ENCODE measurements at regions not wholly inside any gene's neighbourhood (a gene's known extent, or its start where the extent isn't known, plus 50 kb on each side); places are given as distances from the start of the nearest gene placed in this dataset.
"Not testable (repeated sequence)": the region's sequence is repeated elsewhere in the genome, so short reads cannot be mapped to it uniquely, and the experiment has no call there.

DNA sequence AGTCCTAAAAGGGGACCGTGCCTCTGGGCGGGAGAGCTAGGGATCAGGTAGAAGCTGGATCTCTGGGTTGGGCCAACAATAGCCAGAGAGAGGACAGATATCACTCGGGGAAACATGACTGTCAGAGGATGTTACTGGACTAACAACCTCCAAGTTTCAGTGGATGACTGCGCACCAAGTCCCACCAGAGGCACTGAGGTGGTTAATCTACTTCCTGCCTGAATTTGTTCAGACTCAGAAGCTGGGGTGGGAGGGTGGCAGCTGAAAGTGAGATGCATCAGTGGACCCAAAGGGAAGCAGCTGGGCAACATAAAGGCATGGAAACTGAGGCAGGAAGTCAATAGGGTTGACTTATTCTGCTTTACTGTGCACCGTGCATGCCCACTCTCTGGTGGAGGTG lies 130.1 kb upstream of the SLC44A1 start:
- DNase-seq (ENCODE audit: low read depth), result no peak

DNA sequence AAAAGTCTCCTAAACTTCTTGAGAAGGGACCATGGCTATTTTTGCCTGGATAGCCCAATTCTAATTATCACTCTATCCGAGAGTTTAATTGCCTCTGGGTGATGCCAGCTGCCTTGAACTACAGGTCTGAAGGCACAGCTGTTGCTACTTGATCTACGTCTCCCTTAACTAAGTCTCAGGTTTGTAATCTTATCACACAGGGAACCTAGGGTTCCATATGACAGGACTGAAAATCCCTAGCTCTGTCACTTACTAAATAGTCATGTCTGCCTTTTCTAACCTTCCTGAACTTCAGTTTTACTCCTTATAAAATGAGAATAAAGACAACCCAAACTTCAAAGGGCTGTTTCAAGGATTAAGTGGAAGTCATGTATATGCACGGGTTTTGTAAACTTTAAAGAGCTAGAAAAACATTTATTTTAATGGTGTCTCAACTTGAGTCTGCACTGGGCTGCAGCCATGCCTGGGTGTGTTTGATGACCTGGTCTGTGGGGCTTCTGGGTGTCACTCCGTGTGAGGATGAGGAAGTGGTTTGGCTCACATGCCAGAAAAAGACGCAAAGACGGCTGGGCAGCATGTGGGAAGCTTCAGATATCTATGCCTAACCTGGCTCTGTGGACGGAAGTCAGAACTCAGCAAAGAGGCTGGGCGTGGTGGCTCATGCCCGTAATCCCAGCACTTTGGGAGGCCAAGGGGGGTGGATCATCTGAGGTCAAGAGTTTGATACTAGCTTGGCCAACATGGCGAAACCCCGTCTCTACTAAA lies 129.3 kb upstream of the SLC44A1 start:
- no peak for DNase-seq (ENCODE audit: low read depth)

DNA sequence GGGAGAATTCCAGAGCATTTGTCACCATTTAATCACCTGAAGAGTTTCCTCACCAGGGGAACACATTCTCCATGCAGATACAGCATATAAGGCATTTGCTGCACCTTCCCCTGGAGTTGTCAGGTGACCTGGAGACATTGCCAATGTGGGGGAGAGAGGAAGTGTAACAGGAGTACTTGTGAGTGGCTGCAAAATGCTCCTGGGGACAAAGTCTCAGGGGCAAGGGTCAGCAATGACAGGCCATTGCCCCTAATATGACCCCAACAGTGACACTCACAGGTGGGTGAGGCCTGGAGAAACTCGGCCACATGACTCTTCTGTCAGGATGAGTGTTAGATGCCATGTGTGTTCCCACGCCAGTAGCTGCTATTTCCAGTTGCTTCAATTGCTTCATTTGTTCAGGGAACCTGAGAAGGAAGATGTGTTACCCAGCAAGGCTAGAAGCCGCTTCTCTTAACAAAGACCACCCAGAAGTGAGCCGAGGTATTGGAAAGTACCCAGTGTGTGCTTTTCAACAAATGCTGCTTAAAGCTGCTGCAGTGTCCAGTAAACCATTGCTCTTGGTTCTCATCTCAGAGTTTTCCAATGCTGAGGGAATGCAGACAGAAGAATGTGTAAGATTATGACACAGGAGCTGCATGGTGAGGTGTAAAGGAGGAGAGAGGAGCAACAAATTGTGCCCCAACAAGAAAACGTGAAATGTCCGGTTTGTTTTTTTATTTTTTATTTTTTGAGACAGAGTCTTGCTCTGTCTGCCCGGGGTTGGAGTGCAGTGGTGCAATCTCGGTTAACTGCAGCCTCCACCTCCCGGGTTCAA lies 128.2 kb upstream of the SLC44A1 start:
- DNase-seq (ENCODE audit: low read depth), result no peak

DNA sequence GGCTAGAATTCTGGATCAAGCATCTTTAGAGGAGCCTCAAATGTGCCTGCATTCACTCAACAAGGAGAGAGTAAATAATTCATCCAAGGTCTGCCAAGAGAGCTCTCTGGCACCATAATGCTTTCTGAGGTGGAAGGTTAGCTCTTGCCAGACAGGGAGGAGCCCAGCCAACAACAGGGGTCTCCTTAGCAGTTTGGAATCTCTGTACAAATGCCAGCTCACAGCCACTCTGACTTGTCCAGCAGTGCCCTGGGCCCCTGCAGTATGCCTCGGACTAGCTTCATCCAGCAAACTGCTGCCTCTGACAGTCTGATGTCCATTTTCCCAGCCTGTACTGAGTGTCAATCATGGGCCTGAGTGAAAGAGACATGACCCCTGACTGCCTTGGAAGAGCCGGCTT lies 127.2 kb upstream of the SLC44A1 start:
- no peak for DNase-seq (ENCODE audit: low read depth)

DNA sequence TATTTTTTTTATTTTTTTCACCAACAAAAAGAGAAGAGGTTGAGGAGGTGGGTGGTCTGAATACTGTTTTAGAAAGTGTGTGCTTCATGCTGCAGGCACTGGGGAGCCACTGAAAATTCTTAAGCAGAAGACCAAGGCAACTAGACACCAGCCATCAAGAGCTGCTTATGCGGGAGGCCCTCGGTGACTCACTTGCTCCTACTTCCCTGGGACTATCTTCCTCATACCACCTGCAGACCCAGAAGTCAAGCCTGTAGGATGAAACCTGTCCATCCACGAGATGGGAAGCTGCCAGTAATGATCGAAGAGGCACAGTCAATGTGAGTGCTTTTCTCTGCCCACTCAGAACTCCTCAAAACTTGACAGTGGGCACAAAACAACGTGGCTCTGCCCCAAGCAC lies 125.8 kb upstream of the SLC44A1 start:
- DNase-seq (ENCODE audit: low read depth), result no peak

DNA sequence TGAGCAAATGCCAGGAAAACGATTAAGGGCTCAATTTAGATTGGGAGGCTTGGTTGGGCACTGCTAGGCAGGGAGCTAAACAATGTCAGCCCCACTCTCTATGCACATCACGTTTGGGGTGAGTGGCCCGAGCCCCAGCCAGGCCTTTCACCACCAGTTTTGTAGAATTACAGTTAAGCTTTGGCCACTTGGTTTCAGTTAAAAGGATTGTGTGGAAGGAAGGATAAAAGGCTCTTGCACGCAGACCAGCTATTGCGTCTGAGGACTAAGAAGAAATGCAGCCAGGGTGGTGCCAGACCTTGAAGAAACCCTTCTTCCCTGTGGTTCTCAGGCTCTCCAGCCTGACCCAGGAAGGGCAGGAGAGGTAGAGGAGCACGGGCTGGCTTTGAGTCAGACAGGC lies 125.3 kb upstream of the SLC44A1 start:
- DNase-seq (ENCODE audit: low read depth), result no peak

DNA sequence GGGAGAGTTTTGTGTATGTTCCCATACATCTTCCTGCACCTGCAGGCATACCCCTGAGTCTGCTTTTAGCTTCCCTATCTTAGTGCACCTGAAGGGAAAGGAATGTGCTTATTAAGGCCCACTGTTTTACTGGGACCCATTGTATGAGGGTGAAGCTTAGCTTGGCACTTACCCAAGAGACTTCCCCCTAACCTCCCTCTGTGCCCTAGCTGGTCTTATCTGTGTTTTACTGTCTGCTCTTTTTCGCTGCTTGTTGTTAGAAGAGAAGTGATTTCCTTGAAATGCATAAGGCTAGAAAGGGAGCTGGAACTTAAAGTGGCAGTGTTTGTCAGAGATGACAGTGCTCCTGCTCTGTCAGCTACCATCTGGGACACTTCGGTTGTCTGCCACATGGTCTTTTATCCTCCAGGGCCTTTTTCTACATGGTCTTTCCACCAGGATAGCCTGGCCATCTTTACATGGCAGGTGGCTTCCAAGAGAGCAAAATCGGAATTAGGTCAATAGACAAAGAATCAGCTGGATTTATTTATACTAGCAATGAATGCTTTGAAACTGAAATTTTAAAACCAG lies 122.5 kb upstream of the SLC44A1 start:
- DNase-seq (ENCODE audit: low read depth), result no peak

DNA sequence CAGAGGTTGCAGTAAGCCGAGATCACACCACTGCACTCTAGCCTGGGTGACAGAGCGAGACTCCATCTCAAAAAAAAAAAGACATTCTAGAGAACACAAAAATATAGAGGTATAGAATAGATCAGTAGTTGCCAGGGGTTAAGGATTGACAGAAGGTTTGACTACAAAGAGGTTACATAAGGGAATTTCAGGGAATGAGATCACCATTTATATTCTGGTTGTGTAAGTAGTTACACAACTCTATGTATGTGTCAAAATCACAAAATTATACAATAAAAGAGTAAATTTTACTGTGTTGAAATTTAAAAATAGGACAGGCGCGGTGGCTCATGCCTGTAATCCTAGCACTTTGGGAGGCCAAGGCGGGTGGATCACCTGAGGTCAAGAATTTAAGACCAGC lies 119.9 kb upstream of the SLC44A1 start:
- DNase-seq (ENCODE audit: low read depth), result not testable (repeated sequence)

DNA sequence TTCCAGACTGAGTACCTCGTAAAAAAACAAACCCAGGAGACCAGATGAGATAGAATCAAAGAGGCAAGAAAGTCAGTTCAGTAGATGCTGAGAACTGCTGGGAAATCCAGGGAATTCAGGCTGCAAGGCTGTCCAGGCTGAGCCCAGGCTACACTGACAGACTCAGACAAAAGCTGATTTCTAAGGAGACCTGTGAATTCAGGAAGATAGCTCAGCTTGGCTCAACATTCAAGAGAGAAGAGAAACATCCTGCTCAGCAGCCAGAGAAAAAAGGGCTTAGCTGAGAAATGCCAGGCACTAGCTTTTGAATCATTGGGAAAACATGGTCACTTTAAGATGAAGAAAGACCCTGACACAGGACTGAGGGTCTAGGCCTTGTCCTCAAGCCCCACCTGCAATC lies 118.2 kb upstream of the SLC44A1 start:
- DNase-seq (ENCODE audit: low read depth), result no peak

DNA sequence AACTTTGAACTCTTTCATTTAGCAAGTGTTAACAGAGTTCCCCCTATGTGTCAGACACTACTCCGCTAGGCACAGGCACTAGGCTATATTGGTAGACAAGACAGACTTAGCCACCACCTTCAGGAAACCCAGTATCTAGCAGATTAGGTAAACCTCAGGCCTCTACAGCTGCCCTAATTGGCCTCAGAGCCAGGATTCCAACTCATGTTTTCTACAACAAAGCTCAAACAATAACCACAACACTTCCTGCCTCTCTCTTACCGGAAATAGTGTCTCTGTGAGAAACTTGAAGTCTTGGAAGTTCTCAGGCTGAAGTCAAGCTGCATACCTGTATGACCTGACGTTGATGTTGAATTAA lies 116.6 kb upstream of the SLC44A1 start:
- DNase-seq (ENCODE audit: low read depth), result no peak

DNA sequence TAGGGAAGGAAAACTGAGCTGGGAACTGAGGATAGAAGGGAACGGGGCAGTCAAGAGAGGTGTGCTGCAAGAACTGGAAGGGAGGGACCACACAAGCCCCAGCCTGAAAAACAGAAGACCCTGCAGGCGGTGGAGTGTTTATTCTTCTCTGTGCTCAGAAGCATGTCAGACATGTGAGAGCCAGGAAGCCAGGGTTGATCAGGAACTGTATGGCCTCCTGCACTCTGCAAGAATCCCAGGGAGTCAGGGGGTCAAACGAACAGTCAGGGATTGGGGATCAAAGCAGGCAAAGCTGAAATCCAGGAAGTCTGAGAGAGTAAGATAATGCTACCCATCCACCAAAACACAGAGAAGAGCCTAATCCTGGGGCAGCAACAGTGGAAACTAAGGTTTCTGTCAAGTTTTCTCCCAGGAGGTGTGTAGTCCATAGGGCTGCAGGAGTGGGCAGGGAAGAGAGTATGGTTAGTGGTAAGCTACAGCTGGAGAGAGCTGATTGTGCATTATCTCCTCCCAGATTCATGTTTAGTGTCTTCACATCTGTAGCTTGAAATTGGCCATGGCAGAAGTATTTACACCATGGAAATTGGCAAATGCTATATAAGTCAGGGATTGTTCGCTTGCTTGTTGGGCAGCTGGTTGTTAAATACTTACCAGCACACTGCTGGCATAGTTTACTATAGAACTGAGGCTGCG lies 115.4 kb upstream of the SLC44A1 start:
- DNase-seq (ENCODE audit: low read depth), result no peak

DNA sequence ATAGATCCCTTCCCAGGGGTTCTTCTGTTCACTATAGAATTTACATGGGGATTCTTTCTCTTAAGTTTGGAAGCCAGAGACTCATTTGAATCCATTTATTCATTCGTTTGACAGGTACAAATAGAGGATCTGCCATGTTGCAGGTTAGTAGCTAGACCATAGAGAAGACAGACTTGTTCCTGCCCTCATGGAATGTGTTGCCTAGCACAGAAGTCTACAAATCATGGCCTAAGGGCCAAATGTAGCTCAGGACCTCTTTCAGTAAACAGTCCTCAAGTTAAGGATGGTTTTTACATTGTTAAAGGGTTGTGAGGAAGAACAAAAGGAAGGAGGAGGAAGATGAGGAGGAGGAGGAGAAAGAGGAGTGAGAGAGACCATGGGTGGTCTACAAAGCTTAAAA lies 114.7 kb upstream of the SLC44A1 start:
- no peak for DNase-seq (ENCODE audit: low read depth)

DNA sequence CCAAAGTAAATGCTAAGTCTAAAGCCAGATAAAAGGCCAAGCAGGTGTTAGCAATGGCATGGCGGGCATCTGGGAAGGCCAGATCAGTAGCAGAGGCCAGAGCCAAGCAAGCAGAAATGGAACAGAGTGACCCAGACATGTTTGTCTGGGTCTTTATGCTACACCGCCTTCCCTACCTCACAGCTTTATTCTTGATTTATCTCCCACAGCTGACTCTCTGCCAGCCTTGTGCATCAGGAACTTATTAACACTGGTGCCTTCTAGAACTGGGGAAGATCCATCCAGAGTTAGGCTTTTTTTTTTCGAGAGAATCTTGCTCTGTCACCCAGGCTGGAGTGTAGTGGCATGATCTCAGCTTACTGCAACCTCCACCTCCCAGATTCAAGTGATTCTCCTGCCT lies 112.5 kb upstream of the SLC44A1 start:
- no peak for DNase-seq (ENCODE audit: low read depth)

DNA sequence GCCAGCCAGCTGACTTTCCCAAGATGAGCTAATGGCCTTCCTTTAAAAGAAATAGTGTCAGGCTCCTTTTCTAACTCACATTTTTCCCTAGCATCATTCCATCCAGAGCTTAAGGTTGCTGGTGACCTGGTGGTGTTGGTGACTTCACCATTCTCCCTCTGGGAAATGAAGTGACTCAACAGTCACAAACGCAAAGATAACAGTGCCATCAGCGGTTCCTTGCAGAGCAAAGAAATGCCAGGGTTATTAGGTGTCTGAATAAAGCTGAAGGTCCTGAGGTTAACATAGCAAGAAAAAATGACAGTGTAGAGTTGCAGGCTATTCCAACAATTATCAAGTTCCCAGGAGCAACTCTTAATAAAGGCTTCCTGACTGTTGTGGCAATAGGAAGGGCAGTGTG lies 111.8 kb upstream of the SLC44A1 start:
- no peak for DNase-seq (ENCODE audit: low read depth)

DNA sequence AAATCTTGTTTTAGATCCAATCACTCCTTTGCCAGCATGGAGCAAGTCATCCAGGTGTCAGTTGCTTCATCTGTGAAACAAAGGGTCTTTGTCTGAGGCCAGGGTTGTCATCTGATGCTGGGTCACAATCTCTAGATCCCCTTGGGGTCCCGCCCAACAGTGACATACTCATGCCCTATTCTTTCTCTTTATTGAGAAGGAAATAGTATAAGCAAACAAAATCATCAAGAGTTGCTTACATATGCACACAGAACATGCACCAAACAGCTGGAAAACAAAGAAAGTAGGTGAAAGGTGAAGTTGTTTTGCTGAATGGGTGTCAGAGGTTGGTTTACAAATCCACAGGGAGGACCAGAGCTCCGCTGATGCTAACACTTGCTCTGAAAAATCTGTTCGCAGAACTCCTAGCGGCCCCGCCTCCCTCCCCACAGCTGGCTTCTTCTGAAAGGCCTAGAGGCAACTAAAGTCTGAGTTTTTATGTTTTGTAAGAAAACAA lies 106.1 kb upstream of the SLC44A1 start:
- no peak for DNase-seq (ENCODE audit: low read depth)

DNA sequence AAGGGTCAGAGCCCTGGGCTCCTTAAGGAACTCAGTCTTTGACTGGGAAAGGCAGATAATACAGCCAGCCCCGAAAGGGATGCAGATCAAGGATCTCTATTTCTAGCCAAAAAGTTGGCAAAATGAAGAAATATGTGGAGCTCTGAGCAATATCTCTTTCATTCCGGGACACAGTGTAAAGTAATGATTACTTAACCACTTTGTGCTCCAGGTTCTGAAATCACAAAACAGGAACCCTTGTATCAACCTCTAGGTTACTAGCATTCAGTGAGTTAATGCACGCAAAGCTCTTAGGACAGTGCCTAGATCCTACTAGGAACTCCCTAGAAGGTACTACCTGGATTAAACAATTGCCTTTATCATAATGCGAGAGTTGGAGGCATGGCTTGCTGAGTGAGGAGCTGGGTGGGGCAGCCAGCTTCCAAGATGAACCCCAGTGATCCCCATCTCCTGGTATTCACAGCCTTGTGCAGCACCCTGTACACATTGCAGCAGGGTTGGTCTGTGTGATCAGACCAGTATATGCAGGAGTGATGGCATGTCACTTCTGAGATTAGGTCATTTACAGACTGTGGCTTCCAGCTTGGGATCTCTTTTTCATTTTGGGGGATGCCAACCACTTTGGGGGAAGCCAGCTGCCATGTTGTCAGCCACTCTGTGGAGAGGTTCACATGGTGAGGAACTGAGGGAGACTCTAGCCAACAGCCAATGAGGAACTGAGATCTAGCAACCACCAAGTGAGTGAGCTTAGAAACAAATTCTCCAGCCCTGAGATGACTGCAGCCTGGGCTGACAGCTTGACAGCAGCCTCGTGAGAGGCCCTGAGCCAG lies 103.1 kb upstream of the SLC44A1 start:
- no peak for DNase-seq (ENCODE audit: low read depth)

DNA sequence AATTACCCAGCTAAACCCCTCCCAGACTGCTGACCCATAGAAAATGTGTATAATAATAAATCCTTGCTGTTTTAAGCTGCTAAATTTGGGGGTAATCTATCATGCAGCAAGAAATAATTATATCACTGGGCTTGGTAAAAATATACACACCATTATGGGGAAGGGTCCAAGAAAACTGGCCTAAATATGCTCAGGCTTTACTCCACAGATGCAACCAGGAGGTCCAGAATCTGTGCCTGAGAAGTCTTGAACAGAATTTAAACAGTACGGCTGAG lies 102.5 kb upstream of the SLC44A1 start:
- DNase-seq (ENCODE audit: low read depth), result no peak

DNA sequence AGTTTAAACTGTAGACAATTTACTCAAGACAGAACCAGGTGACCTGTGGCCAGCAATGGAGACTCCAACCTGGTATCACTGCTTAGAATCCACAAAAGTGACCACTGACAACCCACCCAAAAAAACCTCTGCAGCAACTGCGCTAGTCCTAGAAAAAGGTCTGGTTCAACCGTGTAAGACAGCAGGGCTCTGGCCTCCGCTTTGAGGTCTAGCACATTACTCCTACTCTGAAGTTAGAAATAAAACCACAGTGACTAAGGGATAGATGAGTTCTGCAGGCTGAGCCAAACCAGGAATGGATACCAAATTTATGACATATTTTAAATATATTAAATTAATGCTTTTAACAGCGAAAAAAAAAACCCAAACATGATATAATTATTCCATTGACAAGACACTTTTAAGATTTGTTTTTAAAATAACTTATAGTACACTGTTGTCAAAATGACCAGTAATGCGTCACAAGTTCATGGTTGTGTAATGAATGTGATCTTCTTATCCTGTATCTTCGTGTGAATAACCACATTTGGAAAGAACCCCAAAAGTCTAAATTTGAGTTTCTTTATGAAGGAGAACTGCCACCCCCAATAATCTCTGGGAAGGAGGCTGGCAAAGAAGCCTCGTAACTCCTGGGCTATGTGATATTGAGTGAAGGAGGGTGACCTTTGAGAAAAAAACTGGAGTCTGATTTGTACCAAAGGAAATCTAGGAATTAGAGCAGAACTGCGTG lies 101.9 kb upstream of the SLC44A1 start:
- DNase-seq (ENCODE audit: low read depth), result no peak

DNA sequence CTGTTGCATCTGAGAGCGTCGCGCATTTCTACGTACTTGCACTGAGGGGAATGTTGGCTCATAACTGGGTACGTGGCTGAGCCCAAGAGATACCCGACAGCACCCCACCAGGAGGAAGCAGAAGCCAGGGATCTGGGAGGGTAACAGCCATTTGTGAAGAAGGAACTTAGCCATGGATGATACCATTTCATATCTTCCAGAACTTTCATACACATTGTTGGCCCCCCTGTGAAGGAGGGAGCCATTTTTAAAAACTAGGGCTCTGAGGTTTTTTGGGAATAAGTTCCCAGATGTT lies 101.4 kb upstream of the SLC44A1 start:
- no peak for DNase-seq (ENCODE audit: low read depth)

DNA sequence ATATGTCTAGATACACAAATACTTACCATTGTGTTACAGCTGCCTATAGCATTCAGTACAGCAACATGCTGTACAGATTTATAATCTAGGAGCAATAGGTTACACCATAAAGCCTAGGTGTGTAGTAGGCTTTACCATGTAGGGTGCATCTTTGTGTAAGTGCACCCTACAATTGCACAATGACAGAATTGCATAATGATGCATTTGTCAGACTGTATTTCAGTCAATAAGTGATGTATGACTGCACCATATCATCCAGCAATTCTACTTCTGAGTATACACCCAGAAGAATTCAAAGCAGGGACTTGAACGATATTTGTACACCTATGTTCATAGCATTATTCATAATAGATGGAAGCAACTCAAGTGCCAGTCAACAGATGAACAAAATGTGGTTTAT lies 100.4 kb upstream of the SLC44A1 start:
- no peak for DNase-seq (ENCODE audit: low read depth)

DNA sequence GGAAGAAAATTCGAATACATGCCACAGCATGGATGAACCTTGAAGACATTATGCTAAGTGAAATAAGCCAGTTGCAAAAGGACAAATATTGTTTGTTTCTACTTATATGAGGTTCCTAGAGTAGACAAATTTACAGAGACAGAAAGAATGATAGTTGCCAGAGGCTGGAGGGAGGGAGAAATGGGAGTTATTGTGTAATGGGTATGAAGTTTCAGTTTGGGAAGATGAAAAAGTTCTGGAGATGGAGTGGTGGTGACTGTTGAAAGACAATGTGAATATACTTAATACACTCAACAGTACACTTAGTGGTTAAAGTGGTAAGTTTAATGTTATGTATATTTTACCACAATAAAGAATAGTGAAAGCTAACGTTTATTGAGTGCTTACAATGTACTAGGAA lies 99.6 kb upstream of the SLC44A1 start:
- no peak for DNase-seq (ENCODE audit: low read depth)

Data from forelimb muscle (tissue), 1 donor.